GM20431 (cell line): ENCODE measurements at regions not wholly inside any gene's neighbourhood (a gene's known extent, or its start where the extent isn't known, plus 50 kb on each side); places are given as distances from the start of the nearest gene placed in this dataset.

Experiments used
- in situ Hi-C: fragments of 300-500 bp; cut with MseI, MboI; formaldehyde crosslinking; loops from one replicate; pipeline ENCODE4 v1.15.0; 2020; ENCODE audit warnings: low sequenced_read_pairs; ENCODE audit not compliant: unreplicated experiment

DNA sequence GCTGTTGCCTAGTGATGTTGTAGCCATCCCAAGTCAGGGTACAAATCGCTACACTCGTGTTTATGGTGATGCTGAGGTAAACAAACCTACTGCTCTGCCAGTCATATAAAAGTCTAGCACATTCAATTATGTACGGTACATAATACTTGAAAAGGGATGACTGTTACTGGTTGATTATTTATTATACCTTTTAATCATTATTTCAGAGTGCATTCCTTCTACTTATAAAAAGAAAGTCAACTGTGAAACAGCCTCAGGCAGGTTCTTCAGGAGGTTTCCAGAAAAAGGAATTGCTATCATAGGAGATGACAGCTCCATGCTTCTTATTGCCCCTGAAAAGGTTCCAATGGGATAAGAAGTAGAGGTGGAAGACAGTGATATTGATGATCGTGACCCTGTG lies 652.5 kb upstream of the KIRREL3 start:
- in situ Hi-C loops, result no loop called here

- in situ Hi-C loops, result no loop called here
These were observed 651.3 kb upstream of the KIRREL3 start for GRCh38 chr11:127651888-127652221.

DNA sequence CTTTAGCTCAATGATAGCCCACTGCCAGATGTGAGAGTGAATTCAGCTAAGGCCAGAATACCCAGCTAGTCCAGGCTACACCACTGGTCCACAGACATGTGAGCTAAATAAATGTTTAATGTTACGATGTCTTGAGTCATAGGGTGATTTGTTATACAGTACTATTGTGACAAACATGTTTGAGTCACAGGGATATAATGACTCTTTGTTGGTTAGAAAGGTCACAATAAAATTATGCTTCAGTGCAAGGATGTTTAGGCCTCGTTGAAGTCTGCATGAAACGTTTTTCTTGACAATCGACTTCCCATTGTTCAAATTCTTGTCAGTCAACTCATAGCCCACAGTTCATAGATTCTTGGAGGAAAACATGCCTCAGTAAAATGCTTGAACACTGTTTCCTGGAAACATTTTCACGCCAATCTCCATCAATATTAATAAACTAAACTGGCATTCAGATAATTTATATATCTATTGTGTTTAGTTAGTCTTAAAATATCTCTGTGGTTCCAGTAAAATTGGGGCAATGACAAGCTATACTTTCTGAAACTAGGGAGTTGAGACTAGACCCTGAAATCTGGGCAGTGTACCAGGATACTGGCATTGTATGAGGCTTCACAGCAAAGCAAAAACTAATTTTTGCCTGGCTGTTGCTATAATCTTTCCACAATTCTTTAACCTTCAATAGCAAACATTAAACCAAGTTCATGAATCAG lies 650.8 kb upstream of the KIRREL3 start:
- in situ Hi-C loops, result no loop called here

GRCh38 chr11:127649958-127650357 lies 649.4 kb upstream of the KIRREL3 start:
- in situ Hi-C loops, result no loop called here

GRCh38 chr11:127649071-127649470 lies 648.5 kb upstream of the KIRREL3 start:
- in situ Hi-C loops, result no loop called here

DNA sequence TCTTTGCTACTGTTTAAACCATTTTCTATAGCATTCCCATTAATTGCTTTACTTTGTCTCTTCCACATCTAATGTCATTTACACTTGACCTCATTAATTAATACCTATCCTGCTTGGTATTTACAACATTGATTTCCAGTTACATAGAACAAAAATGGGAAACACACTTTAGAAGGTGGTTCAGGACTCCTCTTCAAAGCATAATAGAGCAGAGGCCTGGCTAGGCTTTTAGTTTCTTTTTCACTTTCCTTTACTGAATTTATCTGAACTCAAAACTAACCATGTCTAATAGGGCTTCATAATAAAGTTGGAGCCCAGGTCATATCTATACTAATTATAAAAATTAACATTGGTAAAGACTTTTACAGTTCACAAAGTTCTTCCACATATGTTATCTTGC lies 648.0 kb upstream of the KIRREL3 start:
- in situ Hi-C loops, result no loop called here

- in situ Hi-C loops, result no loop called here
These were observed 643.8 kb upstream of the KIRREL3 start for GRCh38 chr11:127644366-127644765.

GRCh38 chr11:127643268-127644058 lies 642.9 kb upstream of the KIRREL3 start:
- in situ Hi-C loops, result no loop called here

GRCh38 chr11:127640561-127641451 lies 640.2 kb upstream of the KIRREL3 start:
- in situ Hi-C loops, result no loop called here

GRCh38 chr11:127639916-127640315 lies 639.3 kb upstream of the KIRREL3 start:
- in situ Hi-C loops, result no loop called here

- in situ Hi-C loops, result no loop called here
These were observed 632.6 kb upstream of the KIRREL3 start for GRCh38 chr11:127632976-127633680.

DNA sequence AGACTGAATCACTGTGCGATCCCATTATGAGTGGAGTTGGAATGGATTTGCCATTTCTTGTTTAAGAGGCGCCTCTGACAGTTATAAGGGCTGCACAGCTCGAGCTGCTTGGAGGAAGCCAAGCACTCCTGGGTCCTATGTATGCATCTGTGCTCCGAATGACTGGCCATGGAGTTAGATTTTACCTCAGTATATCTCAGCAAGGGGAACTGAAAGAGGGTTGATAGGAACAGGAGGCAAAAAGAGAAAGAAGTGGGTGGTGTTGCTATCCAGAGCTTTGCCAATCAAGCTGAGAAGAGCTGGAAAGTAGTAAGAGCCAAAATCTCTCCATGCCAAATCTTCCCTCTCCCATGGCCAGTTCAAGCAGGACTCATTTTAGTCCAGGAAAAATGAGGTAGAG lies 632.0 kb upstream of the KIRREL3 start:
- in situ Hi-C loops, result no loop called here

DNA sequence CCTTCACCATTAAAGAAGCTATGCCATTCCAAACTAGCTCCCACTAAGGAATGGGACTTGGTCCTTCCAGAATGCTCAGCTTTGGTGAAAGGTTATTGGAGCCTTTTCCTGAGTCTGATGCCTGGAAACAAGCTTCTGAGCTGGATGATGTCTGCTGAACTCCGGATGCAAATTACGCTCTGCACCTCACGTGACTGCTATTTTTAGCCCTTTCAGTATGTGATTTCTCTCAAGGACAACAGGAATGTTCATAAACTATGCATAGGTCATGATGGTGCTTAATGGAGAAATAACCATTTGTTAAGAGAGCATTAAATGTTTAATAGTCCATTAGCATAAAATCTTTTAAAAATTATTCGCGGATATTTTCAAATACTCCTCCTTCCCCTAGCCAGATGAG lies 631.4 kb upstream of the KIRREL3 start:
- in situ Hi-C loops, result no loop called here

GRCh38 chr11:127629200-127629599 lies 628.6 kb upstream of the KIRREL3 start:
- in situ Hi-C loops, result no loop called here

GRCh38 chr11:127628458-127628785 lies 627.9 kb upstream of the KIRREL3 start:
- in situ Hi-C loops, result no loop called here

DNA sequence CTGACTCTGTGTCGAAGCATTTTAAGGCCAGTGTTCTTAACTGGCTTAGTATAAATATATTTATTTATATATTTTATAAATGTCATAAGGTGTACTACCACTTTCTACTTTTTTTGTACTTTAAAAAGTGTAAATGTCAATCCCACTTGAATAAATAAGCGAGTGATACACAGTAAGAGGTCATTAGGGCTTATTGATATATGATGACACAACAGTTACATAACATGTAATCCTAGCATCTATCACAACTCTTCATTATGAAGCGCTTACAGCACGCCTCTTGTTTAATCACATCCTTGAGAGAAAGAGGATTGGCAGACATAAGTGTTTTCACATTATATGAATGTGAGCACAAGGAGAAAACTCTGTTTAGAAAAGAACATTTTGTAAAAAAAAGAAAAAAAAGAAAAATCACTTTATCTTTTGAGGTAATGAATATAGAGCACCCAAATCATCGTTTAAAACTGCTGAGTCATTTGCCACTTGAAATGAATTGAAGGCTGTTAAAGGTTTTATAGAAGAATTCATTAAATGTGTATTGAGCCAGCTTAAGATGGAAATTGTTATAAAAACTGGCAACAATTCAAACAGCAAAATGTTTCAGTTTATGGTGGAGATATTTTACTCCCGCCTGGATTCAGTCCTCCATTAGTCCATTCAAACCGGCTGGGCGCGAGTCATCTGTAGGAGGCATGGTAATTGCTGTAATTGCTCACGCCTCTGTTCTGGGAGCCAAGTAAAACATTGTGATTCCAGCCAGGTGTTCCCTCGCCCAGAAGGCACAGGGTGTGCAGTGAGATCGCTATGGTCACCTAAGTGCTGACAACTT lies 627.3 kb upstream of the KIRREL3 start:
- in situ Hi-C loops, result no loop called here

DNA sequence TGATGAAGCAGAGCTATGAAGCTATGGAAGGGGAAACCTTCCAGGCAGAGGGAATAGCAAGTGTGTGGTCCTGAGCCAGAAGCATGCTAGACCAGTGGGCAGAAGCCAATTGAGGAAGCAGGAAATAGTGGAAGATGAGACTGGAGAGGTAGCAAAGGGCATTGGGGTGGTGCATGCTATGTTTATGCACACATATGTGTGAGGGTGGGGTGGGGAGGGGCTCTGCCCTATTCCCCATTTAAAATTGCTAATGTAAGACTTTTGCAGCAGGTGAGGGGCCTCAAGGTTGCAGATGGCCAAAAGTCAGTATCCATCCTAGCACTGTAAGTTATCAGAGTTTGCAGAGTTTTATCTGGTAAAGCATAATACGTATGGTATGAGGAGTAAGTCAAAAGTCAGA lies 626.6 kb upstream of the KIRREL3 start:
- in situ Hi-C loops, result no loop called here

DNA sequence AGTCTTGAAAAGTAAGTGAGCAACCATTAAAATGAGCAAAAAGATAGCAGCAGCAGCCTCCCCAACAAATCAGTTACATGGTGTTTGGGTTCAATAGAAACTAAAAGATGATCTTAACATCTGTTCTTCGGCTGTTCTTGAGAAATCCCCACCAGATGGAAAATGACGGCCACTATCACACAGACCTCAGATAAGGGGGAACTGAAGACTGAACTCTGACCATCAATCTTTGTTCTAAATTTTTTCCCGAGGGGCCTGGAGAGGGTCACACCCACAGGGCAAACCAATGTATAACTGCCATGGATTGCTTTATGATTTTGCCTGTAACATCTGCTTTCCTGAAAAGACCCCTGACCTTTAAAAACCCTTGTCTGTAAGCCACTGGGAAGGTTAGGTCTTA lies 624.8 kb upstream of the KIRREL3 start:
- in situ Hi-C loops, result no loop called here

DNA sequence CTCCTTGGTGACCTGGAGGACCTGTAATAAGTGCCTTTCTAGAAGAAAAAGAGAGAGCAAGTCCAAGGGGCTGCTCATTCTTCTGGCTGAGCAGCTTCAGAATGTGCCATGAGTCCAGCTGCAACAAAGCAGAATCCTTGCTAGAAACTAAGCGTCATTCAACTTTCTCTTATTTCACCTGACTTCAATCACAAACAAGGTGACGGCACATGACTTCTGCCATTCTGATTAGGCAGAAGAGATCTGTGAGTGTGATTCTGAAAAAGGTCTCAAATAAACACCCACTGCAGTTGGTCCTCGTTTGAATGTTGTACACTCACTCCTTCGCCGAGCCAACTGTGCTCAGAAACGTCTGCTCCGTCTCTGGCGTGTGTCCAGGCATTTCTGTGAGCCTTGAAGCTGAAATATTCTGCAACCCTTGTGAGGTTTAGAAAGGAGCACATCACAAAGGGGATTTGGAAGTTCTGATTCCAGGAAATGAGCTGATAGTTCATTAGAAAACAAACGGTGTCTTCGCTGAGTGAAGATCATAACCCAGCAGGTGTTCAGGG lies 623.8 kb upstream of the KIRREL3 start:
- in situ Hi-C loops, result no loop called here
